Kidney epithelial cell (primary cell): ENCODE measurements at regions not wholly inside any gene's neighbourhood (a gene's known extent, or its start where the extent isn't known, plus 50 kb on each side); places are given as distances from the start of the nearest gene placed in this dataset.

Experiments
- DNase-seq: peaks from one replicate; pipeline ENCODE4 v3.0.0-alpha.2; 2010; ENCODE audit warnings: low read depth
- H3K27me3 ChIP-seq: 2 replicates; pipeline ENCODE4 v1.6.0; 2011; ENCODE audit warnings: low read length; ENCODE audit not compliant: control insufficient read depth, insufficient read depth
- H3K36me3 ChIP-seq: 2 replicates; pipeline ENCODE4 v1.5.1; 2011; ENCODE audit warnings: low read length; ENCODE audit not compliant: control insufficient read depth, insufficient read depth
- H3K4me3 ChIP-seq: 2 replicates; pipeline ENCODE4 v1.5.1; 2011; ENCODE audit warnings: low read depth, mild to moderate bottlenecking, control low read depth, low read length
- CTCF ChIP-seq: IDR thresholded peaks from 2 replicates; pipeline ENCODE4 v1.5.1; 2011; ENCODE audit warnings: mild to moderate bottlenecking, moderate library complexity, low read length, control low read depth, inconsistent platforms; ENCODE audit not compliant: insufficient read depth, poor library complexity, severe bottlenecking

GRCh38 chr6:98324446-98324845, 509.9 kb upstream of the POU3F2 start:
- Histone ChIP-seq H3K27me3 (no peaks in the 10 kb centered on the region), H3K36me3 (no peaks in the 10 kb centered on the region), H3K4me3 (no peak overlapping the region)
- no peak for TF ChIP-seq CTCF
- no peak for DNase-seq

- Histone ChIP-seq H3K27me3 (no peaks in the 10 kb centered on the region), H3K4me3 (no peak overlapping the region), H3K36me3 (no peaks in the 10 kb centered on the region)
- no peak for TF ChIP-seq CTCF
- DNase-seq: no peak
These were observed 509.0 kb upstream of the POU3F2 start for GRCh38 chr6:98325366-98325765.

- no peak overlapping the region for H3K4me3 ChIP-seq
- no peak for DNase-seq
- no peak for TF ChIP-seq CTCF
- no peaks in the 10 kb centered on the region for H3K36me3 ChIP-seq
- no peaks in the 10 kb centered on the region for H3K27me3 ChIP-seq
These were observed 501.1 kb upstream of the POU3F2 start for GRCh38 chr6:98333273-98333672.

GRCh38 chr6:98335594-98335993, 498.8 kb upstream of the POU3F2 start:
- Histone ChIP-seq H3K4me3 (no peak overlapping the region), H3K27me3 (no peaks in the 10 kb centered on the region), H3K36me3 (no peaks in the 10 kb centered on the region)
- DNase-seq: no peak
- TF ChIP-seq CTCF: no peak

- no peak for DNase-seq
- no peaks in the 10 kb centered on the region for H3K36me3 ChIP-seq
- no peak for TF ChIP-seq CTCF
- H3K27me3 ChIP-seq: no peaks in the 10 kb centered on the region
- H3K4me3 ChIP-seq: no peak overlapping the region
These were observed 494.9 kb upstream of the POU3F2 start for GRCh38 chr6:98339506-98339905.

- no peak for TF ChIP-seq CTCF
- H3K36me3 ChIP-seq: no peaks in the 10 kb centered on the region
- no peak overlapping the region for H3K4me3 ChIP-seq
- no peaks in the 10 kb centered on the region for H3K27me3 ChIP-seq
- no peak for DNase-seq
These were observed 491.4 kb upstream of the POU3F2 start for GRCh38 chr6:98343004-98343403.
